Loucy (cell line): ENCODE measurements at regions not wholly inside any gene's neighbourhood (a gene's known extent, or its start where the extent isn't known, plus 50 kb on each side); places are given as distances from the start of the nearest gene placed in this dataset.

Source experiments
- CTCF ChIP-seq: fragments of 200-600 bp; sonication (generic); conservative IDR thresholded peaks from 2 replicates; pipeline ENCODE4 v1.5.1; 2014; ENCODE audit warnings: mild to moderate bottlenecking, antibody characterized with exemption, low read length
- EZH2phosphoT487 ChIP-seq: fragments of 200-600 bp; IDR thresholded peaks from 2 replicates; pipeline ENCODE4 v1.6.1; 2018; ENCODE audit warnings: antibody characterized with exemption, mild to moderate bottlenecking, moderate library complexity, borderline replicate concordance

- TF ChIP-seq CTCF, result no peak
- TF ChIP-seq EZH2phosphoT487, result no peak
Measured at GRCh38 chr5:17039170-17039569, 103.1 kb upstream of the MYO10 start.
